ENCODE measurements at regions not wholly inside any gene's neighbourhood (a gene's known extent, or its start where the extent isn't known, plus 50 kb on each side); places are given as distances from the start of the nearest gene placed in this dataset.

- DNase-seq, result no peak
These were observed 67.9 kb upstream of the PPM1J start for GRCh38 chr1:112783059-112783458.

- no peak for DNase-seq
These were observed 64.8 kb upstream of the PPM1J start for GRCh38 chr1:112779665-112780526.

- no peak for DNase-seq
These were observed 63.0 kb upstream of the PPM1J start for GRCh38 chr1:112778137-112778536.

- no peak for DNase-seq
These were observed 61.6 kb upstream of the PPM1J start for GRCh38 chr1:112776688-112777087.

GRCh38 chr1:112772781-112773180 is 57.6 kb upstream of the PPM1J start:
- no peak for DNase-seq

GRCh38 chr1:112770724-112771123 is 55.6 kb upstream of the PPM1J start:
- no peak for DNase-seq

GRCh38 chr1:112769611-112770010 is 54.5 kb upstream of the PPM1J start:
- DNase-seq, result no peak

GRCh38 chr1:112767646-112768045 is 52.5 kb upstream of the PPM1J start:
- no peak for DNase-seq
